Astrocyte of the spinal cord (primary cell): ENCODE measurements at regions not wholly inside any gene's neighbourhood (a gene's known extent, or its start where the extent isn't known, plus 50 kb on each side); places are given as distances from the start of the nearest gene placed in this dataset.

Experiments used
- DNase-seq: peaks from one replicate; pipeline ENCODE4 v3.0.0; 2011; ENCODE audit warnings: low read depth, low spot score
- H3K4me3 ChIP-seq: 2 replicates; pipeline ENCODE4 v1.5.1; 2011; ENCODE audit warnings: low read depth, mild to moderate bottlenecking, low read length, moderate library complexity
- in situ Hi-C: cut with HindIII; loops from 2 replicates; pipeline ENCODE4 v1.10.0; 2017; ENCODE audit warnings: low sequenced_read_pairs
- TF ChIP-seq, protein P1 (sequence below): IDR thresholded peaks from 2 replicates; pipeline ENCODE4 v1.5.1; 2012; ENCODE audit warnings: low read depth, mild to moderate bottlenecking, low read length, inconsistent platforms

DNA sequence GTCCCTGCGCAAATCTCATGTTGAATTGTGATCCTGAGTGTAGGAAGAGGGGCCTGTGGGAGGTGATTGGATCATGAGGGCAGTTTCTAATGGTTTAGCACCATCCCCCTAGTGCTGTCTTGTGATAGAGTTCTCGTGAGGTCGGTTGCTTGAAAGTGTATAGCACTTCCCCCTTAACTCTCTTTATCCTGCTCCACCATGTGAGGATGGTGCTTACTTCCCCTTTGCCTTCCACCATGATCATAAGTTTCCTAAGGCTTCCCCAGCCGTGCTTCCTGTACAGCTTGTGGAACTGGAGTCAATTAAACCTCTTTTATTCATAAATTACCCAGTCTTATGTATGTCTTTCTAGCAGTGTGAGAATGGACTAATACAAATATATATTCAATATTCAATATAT lies 303.7 kb upstream of the SEL1L start:
- in situ Hi-C loops, result no loop called here
- TF ChIP-seq, protein P1, sequence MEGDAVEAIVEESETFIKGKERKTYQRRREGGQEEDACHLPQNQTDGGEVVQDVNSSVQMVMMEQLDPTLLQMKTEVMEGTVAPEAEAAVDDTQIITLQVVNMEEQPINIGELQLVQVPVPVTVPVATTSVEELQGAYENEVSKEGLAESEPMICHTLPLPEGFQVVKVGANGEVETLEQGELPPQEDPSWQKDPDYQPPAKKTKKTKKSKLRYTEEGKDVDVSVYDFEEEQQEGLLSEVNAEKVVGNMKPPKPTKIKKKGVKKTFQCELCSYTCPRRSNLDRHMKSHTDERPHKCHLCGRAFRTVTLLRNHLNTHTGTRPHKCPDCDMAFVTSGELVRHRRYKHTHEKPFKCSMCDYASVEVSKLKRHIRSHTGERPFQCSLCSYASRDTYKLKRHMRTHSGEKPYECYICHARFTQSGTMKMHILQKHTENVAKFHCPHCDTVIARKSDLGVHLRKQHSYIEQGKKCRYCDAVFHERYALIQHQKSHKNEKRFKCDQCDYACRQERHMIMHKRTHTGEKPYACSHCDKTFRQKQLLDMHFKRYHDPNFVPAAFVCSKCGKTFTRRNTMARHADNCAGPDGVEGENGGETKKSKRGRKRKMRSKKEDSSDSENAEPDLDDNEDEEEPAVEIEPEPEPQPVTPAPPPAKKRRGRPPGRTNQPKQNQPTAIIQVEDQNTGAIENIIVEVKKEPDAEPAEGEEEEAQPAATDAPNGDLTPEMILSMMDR, result no peak
- DNase-seq, result no peak
- H3K4me3 ChIP-seq, result no peak overlapping the region

DNA sequence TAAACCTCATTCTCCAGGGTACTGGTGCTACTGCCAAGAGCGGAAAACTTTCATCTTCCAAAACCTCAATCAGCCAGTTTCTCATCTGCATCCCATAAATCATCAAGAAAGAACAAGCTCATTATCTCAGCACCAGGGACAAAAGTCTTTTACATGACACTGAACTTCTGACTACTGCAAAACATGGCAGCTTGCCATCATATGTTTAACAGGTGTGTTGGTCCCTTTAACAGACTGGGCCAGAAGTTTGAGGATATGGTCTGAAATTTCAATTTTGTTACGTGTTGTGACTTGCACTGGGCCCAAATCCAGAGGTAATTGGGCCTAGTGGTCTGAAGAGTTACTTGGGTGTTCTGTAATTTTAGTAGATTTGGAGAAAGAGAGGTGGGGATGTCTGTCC lies 305.4 kb upstream of the SEL1L start:
- in situ Hi-C loops, result no loop called here
- no peak for DNase-seq
- H3K4me3 ChIP-seq, result no peak overlapping the region
- TF ChIP-seq, protein P1, result no peak

DNA sequence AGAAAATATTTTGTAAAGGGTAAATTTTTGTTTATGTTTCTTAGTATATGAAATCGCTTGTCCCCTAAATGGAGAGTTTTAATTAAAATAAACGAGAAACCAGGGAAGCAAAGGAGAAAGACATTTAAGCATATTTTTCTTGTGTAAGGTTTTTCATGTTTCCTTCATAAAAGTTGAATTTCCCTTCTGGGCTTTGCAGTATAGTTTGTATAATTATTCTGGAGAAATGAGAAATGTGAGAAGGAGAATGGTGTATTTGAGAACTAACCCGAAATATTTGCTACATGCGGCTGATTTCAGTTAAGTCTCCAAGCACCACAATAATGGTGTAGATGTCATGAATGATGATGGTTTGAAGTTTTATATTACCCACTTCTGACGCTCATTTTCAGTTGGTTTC lies 307.7 kb upstream of the SEL1L start:
- no peak overlapping the region for H3K4me3 ChIP-seq
- DNase-seq, result no peak
- in situ Hi-C loops, result no loop called here
- TF ChIP-seq, protein P1, result no peak

DNA sequence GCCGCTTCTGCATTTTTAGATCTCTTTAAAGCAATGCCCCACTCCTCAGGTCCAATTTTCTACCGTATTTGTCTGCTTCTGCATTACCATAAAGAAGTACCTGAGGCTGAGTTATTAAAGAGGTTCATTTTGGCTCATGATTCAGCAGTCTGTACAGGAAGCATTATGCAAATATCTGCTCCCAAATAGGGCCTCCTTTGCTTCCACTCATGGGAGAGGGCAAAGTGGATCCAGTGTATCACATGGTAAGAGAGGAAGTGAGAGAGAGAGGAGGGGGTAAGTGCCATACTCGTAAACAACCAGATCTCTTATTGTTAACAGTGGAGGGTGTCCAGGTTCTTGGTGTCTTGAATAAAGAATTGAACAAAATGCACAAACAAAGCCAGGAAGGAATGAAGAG lies 316.1 kb upstream of the SEL1L start:
- H3K4me3 ChIP-seq, result no peak overlapping the region
- DNase-seq, result no peak
- in situ Hi-C loops, result no loop called here
- TF ChIP-seq, protein P1, result no peak

DNA sequence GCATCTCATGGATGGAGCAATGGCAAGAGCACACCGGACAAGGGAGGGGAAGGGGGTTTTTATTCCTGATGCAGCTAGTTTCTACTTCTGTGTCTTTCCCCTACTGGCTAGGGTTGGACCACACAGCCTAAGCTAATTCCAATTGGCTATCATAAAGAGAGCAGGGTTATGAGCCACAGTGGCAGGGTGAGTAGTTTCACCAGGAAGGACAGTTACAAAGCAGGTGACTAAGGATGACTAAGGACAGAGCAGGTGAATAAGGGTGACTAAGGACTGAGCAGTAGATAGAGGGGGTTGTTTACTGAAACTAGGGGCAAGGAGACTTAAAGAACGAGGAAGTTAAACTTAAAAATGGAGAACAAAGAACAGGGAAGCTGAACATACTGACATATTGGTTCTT lies 321.4 kb upstream of the SEL1L start:
- no peak for DNase-seq
- TF ChIP-seq, protein P1, result no peak
- in situ Hi-C loops, result no loop called here
- H3K4me3 ChIP-seq, result no peak overlapping the region

DNA sequence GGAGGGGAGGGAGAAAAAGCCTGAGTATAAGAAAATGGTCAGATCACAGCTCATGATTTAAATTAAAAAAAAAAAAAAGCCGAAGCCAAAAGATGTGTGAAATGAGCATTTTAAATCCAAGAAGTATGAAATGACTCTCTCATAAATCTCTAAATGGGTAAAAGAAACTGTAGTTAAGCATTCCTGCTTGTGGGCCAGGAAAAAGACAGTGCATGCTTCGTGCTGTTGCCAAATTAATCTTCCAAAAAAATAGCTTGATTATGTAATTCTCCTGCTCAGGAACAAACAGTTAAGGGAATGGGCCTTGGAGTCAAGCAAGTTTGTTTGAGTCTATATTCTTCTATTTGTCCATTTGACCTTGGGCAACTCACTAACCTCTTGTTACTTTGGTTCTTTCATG lies 325.4 kb upstream of the SEL1L start:
- TF ChIP-seq, protein P1, result no peak
- in situ Hi-C loops, result no loop called here
- H3K4me3 ChIP-seq, result no peak overlapping the region
- DNase-seq, result no peak

DNA sequence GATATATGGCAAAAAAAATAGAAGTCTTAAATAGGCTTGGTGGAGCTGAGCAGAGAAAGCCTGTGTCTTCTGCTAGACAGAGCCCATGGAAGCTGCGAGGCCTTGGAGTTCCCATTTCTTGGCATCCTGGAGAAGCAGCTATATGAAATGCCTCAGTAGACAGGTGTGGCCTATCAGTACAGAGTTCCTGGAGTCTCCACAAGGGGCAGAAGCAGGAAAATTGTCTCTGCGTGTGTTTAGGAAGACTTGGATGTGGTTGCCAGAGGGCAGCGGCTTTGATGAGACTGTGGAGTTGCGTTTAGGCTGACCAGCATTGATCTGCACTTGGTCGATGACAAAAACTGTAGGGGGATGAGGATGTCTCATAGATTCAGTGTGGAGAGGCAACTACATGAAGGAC lies 334.5 kb upstream of the SEL1L start:
- DNase-seq, result no peak
- in situ Hi-C loops, result no loop called here
- TF ChIP-seq, protein P1, result no peak
- H3K4me3 ChIP-seq, result no peak overlapping the region
